Anterior cingulate cortex (tissue), 58 donors: ENCODE measurements at regions not wholly inside any gene's neighbourhood (a gene's known extent, or its start where the extent isn't known, plus 50 kb on each side); places are given as distances from the start of the nearest gene placed in this dataset.
A peak's percentile ranks its signal among the peaks of the same experiment; 100 is the strongest.
"Not testable (repeated sequence)": the region's sequence is repeated elsewhere in the genome, so short reads cannot be mapped to it uniquely, and the experiment has no call there.

Experiments used
- DNase-seq, 58 donors: peaks; one replicate each; lab custom pipeline; 2025; lab: John Stamatoyannopoulos, UW

DNA sequence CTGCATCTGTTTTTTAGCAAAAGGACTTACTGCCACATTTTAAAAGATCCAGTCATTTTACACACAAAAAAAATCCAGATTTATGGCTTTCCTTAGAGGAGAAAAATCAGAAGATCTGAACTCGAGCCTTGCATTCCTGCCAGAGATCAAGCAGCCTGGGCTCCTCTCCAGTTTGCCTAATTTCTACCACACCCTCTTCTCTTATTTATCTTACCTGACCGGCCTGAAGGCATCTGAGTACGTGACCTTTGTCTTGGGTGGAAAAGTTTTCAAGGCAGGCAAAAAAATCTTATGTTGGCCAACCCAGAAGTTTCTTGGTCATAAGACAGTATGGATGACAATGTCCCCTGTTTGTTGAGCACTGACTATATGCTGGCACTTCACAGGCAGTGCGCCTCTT is 60.3 kb downstream of the CHRD start:
- DNase-seq, result no peak

DNA sequence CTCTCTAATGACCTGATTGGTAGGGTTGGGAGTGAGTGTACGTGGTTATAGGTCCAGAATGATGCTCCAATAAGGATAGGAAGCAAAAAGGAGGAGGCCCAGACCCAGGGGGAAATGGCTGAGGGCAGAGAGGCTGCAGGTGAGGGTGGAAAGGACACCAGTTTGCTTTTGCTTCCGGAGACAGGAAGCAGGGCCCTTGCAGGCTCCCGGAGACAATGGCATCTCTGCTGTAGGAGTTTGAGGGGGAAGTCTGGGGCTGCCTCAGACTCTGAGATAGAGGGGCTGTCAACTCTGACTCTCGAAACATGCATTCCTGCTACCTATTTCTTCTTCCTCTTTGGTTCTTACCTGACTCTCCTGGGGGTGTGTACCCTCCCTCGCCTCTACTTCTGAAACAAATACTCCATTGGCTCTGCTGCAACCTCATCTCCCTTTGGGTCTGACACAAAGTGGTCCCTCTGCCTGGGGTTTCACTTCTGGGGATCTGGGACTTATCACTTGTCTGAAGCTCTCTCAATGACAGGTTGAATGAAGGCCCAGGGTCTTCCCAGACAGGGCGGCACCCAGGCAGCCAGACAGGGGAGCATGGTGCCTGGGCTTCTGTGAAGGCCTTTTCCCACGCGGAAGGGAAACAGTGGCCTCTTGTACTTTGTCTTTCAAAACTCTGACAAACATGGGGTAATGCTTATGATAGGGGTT is 61.5 kb downstream of the CHRD start:
- DNase-seq, result no peak

DNA sequence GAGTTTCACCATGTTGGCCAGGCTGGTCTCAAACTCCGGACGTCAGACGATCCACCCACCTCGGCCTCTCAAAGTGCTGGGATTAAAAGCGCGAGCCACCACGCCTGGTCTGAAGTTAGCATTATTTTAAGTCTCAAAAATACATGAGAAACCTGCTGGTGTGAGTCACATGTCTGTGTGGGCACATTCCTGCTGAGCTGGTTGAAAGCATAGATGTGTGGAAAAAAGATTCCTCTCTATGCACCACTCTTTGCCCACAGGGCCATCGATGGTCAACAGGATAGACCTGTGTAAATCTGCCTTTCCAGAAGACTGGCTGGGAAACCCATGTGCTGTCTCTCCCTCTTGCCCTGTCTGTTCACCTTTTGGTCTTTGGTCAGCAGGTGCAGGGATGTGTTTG is 63.5 kb downstream of the CHRD start:
- DNase-seq, result peak in 10 of 58 donors; percentile 1 to 32 (median 11)

DNA sequence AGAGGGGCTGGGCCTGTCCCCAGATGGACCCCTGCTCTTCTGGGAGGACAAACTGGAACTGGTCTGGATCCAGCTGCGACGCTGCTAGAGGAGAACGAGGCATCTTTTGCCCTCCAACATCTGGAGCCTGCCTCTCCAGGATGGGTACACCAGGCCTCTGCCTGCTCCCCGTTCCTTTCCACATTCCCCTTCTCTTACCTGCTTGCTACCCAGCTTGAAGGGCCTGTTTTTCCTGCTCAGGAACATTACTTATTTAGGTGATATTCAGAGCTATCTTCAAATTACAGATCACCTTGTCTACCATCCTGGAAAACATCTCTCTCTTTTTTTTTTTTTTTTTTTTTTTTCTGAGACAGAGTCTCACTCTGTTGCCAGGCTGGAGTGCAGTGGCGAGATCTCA is 64.0 kb downstream of the CHRD start:
- DNase-seq, result no peak

DNA sequence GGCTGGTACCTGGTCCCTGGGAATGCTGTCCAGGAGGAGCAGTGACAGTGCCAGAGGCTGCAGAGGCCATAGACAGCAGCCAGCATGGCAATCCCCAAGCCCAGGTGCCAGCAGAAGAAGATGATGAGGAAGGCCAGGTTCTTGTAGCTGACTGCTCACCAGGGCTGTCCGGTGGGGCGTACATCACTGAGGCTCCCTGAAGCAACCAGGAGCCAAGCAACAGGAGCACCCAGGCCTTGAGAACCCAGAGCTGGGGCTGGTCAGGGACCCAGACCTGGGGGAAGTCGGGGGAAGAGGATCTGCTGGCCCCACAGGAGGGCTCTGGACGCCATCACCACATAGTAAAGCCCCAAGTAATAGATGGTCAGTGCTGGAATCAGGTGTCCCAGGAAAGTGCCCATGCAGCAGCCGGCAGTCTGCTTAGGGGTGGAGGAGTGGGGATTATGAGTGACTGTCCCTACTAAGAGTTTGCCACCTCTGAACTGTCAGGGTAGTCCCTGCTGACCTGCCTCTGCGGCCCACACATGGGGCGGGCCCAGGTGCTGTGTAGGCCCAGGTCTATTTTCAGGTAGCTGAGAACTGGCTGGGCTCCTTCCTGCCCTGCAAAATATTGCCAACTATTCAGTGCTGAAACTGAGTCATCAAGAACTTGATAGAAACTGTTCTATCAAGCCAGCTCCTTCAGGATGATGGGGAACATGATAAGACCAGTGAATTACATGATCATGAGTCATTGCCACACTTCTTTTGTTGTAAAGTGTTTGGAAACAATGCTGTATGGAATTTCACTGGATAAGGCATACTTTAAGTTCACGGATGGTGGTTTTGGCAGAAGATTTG is 68.7 kb downstream of the CHRD start:
- peak in 1 of 58 donors; percentile 31 for DNase-seq

DNA sequence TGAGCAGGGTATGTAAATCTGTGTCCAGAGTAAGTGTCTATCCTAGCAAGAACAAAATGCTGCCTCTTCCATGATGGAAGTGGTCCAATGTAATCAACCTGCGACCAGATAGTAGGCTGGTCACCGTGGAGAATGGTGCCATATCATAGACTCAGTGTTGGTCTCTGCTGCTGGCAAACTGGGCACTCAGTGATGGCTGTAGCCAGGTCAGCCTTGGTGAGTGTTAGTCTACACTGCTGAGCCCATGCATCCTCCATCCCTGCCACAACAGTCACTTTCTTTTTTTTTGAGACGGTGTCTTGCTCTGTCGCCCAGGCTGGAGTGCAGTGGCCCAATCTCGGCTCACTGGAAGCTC is 69.3 kb downstream of the CHRD start:
- DNase-seq, result no peak

DNA sequence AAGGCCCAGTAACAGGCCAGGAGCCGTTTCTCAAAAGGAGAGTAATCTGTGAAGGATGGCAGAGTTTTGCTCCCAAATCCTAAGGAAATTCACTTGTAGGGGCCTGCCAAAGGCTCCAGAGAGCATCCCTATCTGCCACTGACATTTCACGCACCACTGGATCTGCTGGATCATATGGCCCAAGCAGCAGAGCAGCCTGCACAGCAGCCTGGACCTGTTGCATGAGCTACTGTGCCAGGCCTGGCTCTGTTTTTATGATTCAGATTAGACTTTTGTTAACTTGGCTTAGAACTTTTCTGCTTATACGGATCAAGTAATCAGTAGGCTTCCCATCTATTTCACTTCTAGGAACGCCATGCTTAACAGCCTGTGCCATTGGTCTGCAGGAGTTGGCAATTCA is 70.7 kb downstream of the CHRD start:
- DNase-seq, result no peak

DNA sequence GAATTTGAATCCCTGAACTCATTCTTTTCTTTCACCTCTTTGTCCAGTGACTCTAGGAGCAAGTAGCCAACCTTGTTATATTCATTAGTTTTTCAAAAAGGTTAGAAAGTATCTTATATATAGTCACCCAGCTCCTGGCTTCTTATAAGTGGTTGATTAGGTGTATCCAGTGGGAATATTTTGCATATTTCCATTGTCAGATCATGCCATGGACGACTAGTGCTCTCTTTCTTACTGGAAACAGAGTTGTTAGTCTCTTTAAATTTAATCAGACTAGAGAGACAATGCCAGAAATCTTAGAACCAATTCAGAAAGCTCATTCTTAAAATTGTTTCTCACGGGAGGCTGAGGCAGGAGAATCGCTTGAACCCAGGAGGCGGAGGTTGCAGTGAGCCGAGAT is 73.4 kb downstream of the CHRD start:
- no peak for DNase-seq

DNA sequence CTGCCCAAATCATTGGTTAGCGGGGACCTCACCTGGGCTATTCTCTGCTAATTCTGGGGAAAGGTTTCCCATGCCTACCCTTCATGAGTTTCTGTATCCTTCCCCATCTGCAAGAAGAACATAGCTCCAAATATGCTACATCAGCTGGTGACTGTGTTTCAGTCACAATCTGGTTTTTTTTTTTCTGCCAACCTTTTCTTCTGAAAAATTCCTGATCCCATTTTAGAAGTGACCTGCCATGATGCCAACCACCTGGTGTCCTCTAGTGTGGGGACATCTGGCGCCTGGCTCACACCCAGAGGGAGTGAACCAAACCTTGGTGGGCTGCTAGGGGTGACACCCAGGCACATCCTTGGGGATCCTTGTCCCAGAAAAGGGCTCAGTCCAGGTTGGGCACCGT is 76.1 kb downstream of the CHRD start:
- DNase-seq, result no peak

DNA sequence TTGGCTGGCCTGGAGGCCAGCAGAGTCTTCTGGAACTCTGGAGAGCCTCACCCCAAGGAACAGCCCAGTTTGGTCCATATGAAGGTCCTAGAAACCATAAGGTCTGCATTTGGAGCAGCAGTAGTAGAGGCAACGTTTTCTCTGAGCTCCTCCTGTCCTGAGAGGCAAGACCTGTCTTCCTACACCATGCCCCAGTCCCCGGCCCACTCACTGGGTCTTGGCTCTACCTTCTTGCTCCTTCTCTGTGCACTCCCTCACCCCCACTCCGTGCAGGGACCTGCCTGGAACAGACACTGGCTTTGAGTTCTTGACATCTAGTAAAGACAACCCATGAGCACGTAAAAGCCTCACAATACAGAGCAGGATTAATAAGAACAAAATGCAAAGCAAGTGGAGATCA is 76.6 kb downstream of the CHRD start:
- no peak for DNase-seq

DNA sequence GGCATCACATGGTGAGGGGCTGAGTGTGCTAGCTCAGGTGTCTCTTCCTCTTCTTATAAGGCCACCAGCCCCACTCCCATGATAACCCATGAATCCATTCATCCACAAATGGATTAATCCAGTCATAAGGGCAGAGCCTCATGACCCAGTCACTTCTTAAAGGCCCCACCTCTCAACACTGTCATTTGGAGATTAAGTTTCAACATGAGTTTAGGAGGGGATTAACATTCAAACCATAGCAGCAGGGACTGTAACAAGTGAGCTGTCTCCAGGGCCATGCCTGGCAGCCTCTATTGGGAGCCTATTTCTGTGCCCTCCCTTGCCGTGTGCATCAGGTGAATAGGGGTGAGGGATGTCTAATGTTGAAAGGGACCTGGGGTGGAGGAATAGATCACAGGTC is 77.5 kb downstream of the CHRD start:
- DNase-seq, result no peak

DNA sequence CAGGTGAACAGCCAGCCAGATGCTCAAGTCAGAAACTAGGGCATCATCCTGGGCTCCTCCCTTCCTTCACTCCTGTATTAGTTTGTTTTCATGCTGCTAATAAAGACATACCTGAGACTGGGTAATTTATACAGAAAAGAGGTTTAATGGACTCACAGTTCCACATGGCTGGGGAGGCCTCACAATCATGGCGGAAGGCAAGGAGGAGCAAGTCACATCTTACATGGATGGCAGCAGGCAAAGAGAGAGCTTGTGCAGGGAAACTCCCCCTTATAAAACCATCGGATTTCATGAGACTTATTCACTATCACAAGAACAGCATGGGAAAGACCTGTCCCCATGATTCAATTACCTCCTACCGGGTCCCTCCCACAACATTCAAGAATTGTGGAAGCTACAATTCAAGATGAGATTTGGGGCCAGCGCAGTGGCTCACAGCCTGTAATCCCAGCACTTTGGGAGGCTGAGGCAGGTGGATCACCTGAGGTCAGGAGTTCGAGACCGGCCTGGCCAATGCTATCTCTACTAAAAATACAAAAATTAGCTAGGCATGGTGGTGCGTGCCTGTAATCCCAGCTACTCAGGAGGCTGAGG is 78.0 kb downstream of the CHRD start:
- not testable (repeated sequence) for DNase-seq

DNA sequence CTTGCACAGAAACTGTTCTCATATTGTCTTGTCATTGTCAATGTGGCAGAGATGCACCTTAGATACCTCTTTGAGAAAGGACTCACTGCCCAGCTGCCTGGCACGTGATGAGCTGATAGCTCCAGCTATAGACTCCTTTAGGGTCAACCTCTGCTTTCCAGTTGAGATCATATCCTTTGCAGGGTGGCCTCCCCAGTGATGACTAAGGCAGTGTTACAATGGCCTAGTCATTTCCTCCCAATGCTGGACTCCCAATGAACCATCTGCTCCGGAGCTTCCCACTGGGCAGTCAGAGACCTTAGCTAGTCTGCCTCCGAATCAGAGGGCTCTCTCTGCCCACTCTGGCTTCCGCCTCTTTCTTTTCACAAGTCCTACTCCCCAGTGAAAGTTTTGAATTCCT is 79.5 kb downstream of the CHRD start:
- no peak for DNase-seq

DNA sequence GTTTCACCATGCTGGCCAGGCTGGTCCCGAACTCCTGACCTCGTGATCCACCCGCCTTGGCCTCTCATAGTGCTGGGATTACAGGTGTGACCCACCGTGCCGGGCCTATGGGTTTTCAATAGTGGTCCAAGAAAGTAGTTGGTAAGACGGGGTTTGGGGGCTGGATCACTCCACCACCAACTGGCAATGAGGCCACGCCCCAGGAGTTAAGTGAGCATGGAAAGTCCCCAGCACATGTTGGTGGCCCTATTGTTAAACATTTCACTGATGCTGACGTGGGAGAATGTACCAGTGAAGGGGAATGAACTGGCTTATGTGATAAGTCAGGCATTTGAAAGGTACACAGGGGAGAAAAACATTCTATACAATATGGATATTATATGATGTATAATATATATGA is 80.4 kb downstream of the CHRD start:
- no peak for DNase-seq

DNA sequence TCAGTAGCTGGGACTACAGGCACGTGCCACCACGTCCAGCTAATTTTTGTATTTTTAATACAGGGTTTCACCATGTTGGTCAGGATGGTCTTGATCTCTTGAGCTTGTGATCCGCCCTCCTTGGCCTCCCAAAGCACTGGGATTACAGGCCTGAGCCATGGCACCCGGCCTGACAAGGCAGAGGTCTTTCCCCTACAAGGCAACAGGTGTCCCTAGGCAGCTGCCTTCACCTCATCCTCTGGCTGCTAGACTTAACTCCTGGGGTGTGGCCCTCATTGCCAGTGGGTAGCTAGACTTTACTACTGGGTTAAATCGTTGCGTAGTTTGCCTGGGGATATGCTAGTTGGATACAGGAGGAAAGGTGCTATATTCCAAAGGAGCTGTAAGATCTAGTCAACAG is 81.4 kb downstream of the CHRD start:
- DNase-seq, result no peak

DNA sequence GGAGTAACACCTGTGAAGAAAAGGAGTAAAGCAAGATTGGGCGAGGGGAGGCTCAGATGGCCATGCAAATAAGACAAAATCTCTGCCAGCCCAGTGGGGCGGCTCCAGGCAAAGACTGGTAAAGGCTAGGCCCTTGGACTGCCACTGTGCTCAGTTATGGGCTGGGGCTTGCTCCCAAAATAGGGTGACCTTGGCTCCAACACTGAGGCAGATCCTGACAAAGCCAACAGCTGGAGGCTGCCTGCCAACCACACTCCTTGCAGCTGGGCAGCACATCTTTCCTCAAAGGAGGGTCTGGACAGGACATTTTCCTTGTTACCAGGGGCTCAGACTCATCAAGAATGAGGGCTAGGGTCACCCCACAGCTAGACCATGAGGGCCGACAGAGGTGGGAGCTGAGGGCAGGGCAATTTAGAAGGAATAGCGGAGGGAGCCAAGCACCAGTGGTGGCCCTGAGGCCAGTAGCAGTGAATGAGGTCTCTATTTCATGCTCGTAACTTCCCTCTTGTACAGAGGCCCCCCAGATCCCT is 86.1 kb downstream of the CHRD start:
- DNase-seq, result no peak

DNA sequence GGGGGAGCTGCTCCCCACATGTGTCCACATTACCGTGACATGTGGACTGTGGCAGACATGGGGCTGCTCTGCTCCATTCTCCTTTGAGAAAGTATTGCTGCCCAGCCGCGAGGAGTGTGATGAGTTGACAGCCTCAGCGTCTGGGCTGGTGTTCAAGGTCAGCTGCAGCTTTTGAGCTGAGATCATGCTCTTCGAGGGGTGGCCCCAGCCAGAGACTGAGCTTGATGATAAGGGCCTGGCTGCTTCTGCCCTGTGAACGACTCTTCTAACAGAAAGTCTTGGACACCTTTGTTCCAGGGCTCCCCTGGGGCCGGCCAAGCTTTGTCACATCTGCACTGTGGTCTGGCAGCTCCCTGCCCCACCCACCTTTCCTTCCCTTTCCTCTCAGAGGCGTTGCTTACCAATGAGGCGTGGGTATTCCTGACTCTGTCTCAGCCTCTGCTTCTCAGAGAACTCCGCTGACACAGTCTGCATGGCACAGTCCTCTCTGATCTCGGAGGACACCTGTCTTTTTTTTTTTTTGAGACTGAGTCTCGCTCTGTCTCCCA is 86.6 kb downstream of the CHRD start:
- DNase-seq, result no peak

DNA sequence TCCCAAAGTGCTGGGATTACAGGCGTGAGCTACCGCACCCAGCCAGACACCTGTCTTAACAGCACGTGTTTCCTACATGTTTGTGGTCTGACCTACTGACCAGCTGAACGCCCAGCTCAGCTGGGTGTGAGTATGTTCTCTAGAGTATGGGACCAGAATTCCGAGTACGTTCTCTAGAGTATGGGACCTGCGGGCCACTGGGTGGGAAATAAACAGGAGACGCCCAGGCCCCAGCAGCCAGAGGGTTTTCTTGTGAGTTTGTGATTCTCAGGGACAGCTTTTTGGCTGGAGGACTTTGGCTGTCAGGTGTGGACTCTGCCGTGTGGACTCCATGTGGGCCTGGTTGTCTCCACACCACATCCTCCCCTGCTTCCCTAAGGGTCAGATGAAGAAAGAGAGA is 87.3 kb downstream of the CHRD start:
- DNase-seq, result no peak

DNA sequence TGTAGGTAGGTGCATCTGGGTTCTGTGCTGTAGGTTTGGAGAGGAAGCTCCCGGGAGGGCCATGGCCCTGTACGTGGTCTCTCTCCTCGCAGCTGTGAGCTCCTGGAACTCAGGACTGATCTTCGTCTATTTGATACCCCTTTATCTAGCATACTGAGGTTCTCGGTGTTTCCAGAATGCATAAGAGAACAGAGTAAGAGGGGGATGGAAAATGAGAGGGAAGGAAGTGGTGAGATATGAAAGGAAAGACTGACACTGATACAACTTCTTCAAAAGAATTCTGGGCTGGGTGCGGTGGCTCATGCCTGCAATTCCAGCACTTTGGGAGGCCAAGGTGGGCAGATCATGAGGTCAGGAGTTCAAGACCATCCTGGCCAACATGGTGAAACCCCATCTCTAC is 90.7 kb downstream of the CHRD start:
- no peak for DNase-seq

DNA sequence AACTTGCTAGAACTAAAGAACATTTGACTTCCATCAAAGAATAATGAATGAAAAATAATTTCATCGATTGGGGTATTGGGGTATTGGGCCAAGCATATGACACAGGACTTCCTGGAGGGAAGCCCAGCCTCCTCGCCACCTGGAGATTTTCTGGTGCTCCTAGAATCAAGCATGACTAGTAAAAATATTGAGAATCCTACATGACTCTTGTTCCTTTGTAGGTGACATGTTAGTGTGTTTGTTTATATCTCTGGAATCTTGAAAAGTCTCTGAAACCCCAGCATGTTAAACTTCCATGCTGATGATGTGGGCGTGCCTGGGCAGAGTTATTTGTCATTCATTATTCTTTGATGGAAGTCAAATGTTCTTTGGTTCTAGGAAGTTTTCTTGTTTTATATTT is 90.1 kb upstream of the EPHB3 start:
- no peak for DNase-seq

DNA sequence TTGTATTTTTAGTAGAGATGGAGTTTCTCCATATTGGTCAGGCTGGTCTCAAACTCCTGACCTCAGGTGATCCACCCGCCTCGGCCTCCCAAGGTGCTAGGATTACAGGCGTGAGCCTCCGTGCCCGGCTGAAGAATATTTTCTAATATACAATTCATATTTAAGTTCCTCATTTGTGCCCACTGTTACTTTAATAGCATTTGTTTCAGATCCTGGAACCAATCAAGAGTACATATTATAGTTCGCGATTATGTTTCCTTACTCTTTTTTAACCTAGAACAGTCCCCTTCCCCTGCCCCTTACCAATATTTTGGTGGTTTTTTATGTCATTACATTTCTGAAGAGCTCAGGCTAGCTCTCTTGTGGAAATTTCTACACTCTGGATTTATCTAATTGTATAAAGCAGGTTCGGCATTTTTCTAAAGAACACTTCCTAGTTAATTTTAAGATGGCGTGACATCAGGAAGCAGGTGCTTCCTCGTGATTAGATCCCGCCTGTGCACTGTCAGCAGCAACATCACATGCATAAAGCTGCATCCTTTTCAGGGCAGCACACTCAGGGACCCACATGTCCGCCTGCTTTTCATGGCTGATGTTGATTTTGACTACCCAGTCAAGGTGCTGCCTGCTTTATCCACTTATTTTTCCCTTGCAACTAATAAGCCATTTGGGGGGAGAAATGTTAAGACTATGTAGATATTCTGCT is 88.7 kb upstream of the EPHB3 start:
- no peak for DNase-seq
